Activated CD8-positive, alpha-beta T cell treated with anti-CD3 and anti-CD28 coated beads, Interleukin-2, amount 10 ng/mL, durations not matched to agents 7 days and 5 days (primary cell): ENCODE measurements at regions not wholly inside any gene's neighbourhood (a gene's known extent, or its start where the extent isn't known, plus 50 kb on each side); places are given as distances from the start of the nearest gene placed in this dataset.

Source experiments
- ATAC-seq: fragments of 150-1000 bp; cut with Tn5 transposase; one replicate; pipeline ENCODE4 v1.10.0; 2021; ENCODE audit warnings: moderate library complexity
- CTCF ChIA-PET: fragments of 350-600 bp; sonication (Branson Sonifier 250); formaldehyde crosslinking; loops from one replicate; lab custom pipeline; 2021; ENCODE audit warnings: antibody characterized with exemption; lab: Charles Lee
- POLR2A ChIA-PET: fragments of 350-600 bp; sonication (Branson Sonifier 250); formaldehyde crosslinking; loops from one replicate; lab custom pipeline; 2021; ENCODE audit warnings: antibody characterized with exemption; lab: Charles Lee
- DNase-seq: peaks from one replicate; pipeline ENCODE4 v3.0.0-alpha.2; 2020
- H3K27ac Mint-ChIP-seq: one replicate; pipeline ENCODE4 v1.8.0; 2021; ENCODE audit warnings: mild to moderate bottlenecking, mixed read lengths
- H3K27me3 Mint-ChIP-seq: one replicate; pipeline ENCODE4 v1.8.0; 2021; ENCODE audit warnings: low read depth, mixed read lengths
- H3K36me3 Mint-ChIP-seq: one replicate; pipeline ENCODE4 v1.8.0; 2021; ENCODE audit warnings: low read depth, mixed read lengths
- H3K4me1 Mint-ChIP-seq: one replicate; pipeline ENCODE4 v1.8.0; 2021; ENCODE audit warnings: low read depth, mixed read lengths
- H3K4me3 Mint-ChIP-seq: one replicate; pipeline ENCODE4 v1.8.0; 2021; ENCODE audit warnings: mild to moderate bottlenecking, mixed read lengths
- H3K9me3 Mint-ChIP-seq: one replicate; pipeline ENCODE4 v1.8.0; 2022; ENCODE audit warnings: mixed read lengths; ENCODE audit not compliant: insufficient read depth

DNA sequence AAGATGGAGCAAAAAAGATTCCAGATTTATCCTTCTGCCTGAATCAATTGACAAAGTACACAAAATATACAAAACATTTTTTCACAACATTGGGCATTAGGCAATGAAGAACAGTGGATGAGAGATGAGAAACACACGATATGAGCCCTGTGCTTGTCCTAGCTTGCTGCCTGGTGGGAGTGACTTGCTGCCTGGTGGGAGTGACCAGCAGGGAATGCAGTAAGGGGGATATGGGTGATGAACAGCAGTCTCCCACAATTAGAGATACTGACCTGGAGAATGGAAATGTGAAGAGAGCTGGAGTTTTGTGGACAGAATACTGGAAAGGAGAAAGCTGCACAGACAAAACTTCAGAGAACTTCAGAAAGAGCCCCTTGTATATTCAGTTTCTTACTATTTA is 629.4 kb upstream of the FRG1 start:
- peaks cover 6% of the 10 kb centered on the region for H3K9me3 Mint-ChIP-seq
- no peak overlapping the region for H3K4me3 Mint-ChIP-seq
- CTCF ChIA-PET: no interaction called here
- no peaks in the 10 kb centered on the region for H3K36me3 Mint-ChIP-seq
- DNase-seq (no peak), ATAC-seq (no peak)
- no peaks in the 10 kb centered on the region for H3K4me1 Mint-ChIP-seq
- no peak overlapping the region for H3K27ac Mint-ChIP-seq
- POLR2A ChIA-PET: no interaction called here
- no peaks in the 10 kb centered on the region for H3K27me3 Mint-ChIP-seq

DNA sequence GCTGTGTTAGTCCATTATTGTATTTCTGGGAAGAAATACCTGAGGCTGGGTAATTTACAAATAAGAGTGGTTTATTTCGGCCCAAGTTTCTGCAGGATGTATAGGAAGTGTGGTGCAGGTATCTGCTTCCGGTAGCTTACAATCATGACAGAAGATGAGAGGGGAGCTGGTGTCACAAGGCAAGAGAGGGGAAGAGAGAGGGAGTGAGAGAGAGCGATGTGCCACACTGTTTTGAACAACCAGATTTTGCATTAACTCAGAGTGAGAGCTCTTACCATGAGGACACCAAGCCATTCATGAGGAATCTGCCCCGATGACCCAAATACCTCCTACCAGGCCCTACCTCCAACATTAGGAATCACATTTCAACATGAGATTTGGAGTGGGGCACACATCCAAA is 627.6 kb upstream of the FRG1 start:
- Mint-ChIP-seq H3K27me3 (no peaks in the 10 kb centered on the region), H3K4me1 (no peaks in the 10 kb centered on the region), H3K27ac (no peak overlapping the region), H3K36me3 (no peaks in the 10 kb centered on the region), H3K4me3 (no peak overlapping the region), H3K9me3 (peaks cover 6% of the 10 kb centered on the region)
- DNase-seq: no peak
- no peak for ATAC-seq
- ChIA-PET POLR2A (no interaction called here), CTCF (no interaction called here)

DNA sequence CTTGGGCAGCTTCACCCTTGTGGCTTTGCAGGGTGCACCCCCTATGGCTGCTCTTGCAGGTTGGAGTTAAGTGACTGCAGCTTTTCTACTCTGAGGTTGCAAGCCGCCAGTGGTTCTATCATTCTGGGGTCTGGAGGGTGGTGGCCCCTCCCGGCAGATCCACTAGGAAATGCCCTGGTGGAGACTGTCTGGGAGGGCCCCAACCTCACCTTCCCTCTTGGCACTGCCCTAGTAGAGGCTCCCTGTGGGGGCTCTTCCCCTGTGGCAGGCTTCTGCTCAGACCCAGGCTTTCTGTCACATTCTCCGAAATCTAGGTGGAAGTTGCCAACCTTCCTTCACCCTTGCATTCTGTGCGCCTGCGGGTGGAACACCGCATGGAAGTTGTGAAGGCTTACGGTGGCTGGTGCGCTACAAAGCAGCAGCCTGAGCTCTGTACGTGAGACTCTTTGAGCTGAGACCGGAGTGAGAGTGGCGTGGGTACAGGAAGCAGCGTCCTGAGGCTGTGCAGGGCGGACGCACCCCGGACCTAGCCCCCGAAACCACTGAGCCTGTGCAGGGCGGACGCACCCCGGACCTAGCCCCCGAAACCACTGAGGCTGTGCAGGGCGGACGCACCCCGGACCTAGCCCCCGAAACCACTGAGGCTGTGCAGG is 626.7 kb upstream of the FRG1 start:
- Mint-ChIP-seq H3K27me3 (no peaks in the 10 kb centered on the region), H3K36me3 (no peaks in the 10 kb centered on the region), H3K4me3 (no peak overlapping the region), H3K27ac (no peak overlapping the region), H3K4me1 (no peaks in the 10 kb centered on the region), H3K9me3 (peaks cover 6% of the 10 kb centered on the region)
- CTCF ChIA-PET: no interaction called here
- POLR2A ChIA-PET: no interaction called here
- ATAC-seq (no peak), DNase-seq (no peak)

DNA sequence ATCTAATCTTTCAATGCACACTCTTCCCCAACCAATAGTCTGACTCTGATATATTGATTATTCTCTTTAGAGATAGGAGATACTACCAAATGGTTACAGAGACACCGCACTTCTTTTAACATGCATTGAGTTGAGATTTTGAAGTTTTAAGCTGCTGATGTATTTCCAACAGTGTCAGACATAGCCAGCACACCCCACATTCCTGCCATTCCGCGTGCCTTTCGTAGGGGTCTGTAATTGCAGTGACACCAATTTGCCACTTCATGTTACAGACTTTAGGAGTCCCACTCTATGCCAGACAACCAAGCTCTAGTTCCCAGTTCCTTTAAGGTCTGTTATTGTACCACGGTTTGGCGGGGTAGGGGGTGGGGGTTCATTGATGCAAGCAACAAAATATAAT is 618.2 kb upstream of the FRG1 start:
- Mint-ChIP-seq H3K9me3 (peaks cover 15% of the 10 kb centered on the region), H3K4me1 (no peaks in the 10 kb centered on the region), H3K4me3 (no peak overlapping the region), H3K27me3 (no peaks in the 10 kb centered on the region), H3K36me3 (no peaks in the 10 kb centered on the region), H3K27ac (no peak overlapping the region)
- DNase-seq (no peak), ATAC-seq (no peak)
- POLR2A ChIA-PET: no interaction called here
- CTCF ChIA-PET: no interaction called here

DNA sequence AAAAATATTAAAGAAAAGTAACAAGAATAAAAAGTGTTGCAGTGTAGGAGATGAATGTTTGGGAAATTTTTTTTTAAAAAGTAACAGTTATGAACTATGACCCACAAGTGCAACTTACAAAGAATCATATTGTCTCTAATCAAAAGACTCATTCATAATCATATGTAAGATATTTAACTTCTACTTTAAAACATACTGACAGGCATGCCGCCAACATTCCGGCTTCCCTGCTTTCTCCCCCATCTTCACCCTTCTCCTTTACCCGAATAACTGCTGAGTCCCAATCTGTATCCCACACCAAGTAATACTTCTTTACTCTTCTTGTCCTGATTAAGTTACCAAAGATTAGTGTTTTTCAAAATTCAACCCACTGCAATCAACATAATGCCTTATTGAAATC is 598.8 kb upstream of the FRG1 start:
- H3K27me3 Mint-ChIP-seq: no peaks in the 10 kb centered on the region
- no peak overlapping the region for H3K4me3 Mint-ChIP-seq
- H3K36me3 Mint-ChIP-seq: no peaks in the 10 kb centered on the region
- DNase-seq (no peak), ATAC-seq (no peak)
- H3K9me3 Mint-ChIP-seq: no peaks in the 10 kb centered on the region
- CTCF ChIA-PET: no interaction called here
- no peak overlapping the region for H3K27ac Mint-ChIP-seq
- POLR2A ChIA-PET: no interaction called here
- H3K4me1 Mint-ChIP-seq: no peaks in the 10 kb centered on the region

DNA sequence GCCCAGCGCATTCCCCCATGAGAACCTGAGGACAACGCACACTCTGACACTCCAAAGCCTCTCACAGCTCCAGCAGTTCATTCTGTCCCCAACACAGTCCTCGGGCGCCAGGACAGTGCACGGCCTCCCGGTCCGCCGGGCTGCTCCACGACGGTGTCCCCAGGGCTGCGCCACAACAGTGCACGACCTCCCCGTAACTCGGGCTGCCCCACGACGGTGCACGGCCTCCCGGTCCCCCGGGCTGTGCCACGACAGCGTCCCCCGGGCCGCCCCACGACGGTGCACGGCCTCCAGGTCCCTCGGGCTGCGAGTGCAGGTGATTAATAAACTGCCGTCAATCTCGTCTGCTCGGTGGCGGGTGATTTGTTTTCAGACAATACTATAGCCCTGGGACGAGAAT is 585.1 kb upstream of the FRG1 start:
- Mint-ChIP-seq H3K4me3 (no peak overlapping the region), H3K9me3 (peaks cover 6% of the 10 kb centered on the region), H3K27ac (no peak overlapping the region), H3K27me3 (no peaks in the 10 kb centered on the region), H3K4me1 (no peaks in the 10 kb centered on the region), H3K36me3 (no peaks in the 10 kb centered on the region)
- ChIA-PET POLR2A (no interaction called here), CTCF (no interaction called here)
- DNase-seq (no peak), ATAC-seq (no peak)

DNA sequence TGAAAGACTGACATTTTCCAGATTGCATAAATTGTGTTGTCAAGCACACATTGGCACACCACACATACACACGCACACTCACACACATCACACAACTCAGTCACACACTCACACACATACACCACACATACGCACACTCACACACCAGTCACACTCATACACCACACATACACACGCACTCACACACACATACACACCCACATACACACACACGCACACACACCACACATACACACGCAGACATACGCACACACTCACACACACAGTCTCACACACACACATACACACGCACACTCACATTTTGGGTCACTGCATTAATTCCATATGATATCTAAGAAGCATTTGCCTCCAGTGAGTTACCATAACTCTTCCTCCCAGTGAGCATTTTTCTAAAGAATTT is 578.3 kb upstream of the FRG1 start:
- H3K4me1 Mint-ChIP-seq: no peaks in the 10 kb centered on the region
- CTCF ChIA-PET: no interaction called here
- H3K9me3 Mint-ChIP-seq: no peaks in the 10 kb centered on the region
- H3K27ac Mint-ChIP-seq: no peak overlapping the region
- ATAC-seq (no peak), DNase-seq (no peak)
- H3K27me3 Mint-ChIP-seq: no peaks in the 10 kb centered on the region
- H3K36me3 Mint-ChIP-seq: no peaks in the 10 kb centered on the region
- H3K4me3 Mint-ChIP-seq: no peak overlapping the region
- POLR2A ChIA-PET: no interaction called here

DNA sequence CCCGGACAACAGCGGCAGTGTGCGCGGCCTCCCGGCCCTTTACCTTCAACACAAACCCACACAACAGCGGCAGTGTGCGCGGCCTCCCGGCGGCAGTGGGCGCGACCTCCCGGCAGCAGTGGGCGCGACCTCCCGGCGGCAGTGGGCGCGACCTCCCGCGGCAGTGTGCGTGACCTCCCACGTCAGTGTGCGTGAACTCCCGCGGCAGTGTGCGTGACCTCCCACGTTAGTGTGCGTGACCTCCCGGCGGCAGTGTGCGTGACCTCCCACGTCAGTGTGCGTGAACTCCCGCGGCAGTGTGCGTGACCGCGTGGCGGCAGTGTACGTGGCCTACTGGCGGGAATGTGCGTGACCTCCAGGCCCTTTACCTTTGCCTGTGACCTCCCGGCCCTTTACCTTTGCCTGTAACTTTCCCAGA is 576.6 kb upstream of the FRG1 start:
- no peaks in the 10 kb centered on the region for H3K36me3 Mint-ChIP-seq
- CTCF ChIA-PET: no interaction called here
- no peak for DNase-seq
- no peak for ATAC-seq
- H3K27me3 Mint-ChIP-seq: no peaks in the 10 kb centered on the region
- no peak overlapping the region for H3K27ac Mint-ChIP-seq
- POLR2A ChIA-PET: no interaction called here
- H3K9me3 Mint-ChIP-seq: no peaks in the 10 kb centered on the region
- no peaks in the 10 kb centered on the region for H3K4me1 Mint-ChIP-seq
- no peak overlapping the region for H3K4me3 Mint-ChIP-seq

DNA sequence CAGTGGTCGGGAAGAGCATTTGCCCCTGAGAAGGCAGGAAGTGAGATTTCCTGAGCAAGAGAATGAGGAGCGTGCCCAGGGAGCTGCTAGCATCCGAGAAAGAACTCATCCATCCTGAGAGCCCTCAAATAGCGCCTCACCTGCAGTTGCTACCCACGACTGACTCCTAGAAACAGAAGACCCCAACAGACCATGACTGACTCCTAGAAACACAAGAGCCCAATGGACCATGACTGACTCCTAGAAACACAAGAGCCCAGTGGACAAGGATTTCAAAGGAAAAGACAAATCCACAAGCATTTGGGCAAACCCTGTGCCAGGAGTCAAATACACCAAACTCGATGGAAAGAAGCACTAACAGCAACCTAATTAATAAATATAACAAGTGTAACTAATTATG is 575.2 kb upstream of the FRG1 start:
- Mint-ChIP-seq H3K27me3 (no peaks in the 10 kb centered on the region), H3K27ac (no peak overlapping the region), H3K4me3 (no peak overlapping the region), H3K4me1 (no peaks in the 10 kb centered on the region), H3K9me3 (no peaks in the 10 kb centered on the region), H3K36me3 (no peaks in the 10 kb centered on the region)
- DNase-seq: no peak
- CTCF ChIA-PET: no interaction called here
- POLR2A ChIA-PET: no interaction called here
- ATAC-seq: no peak

DNA sequence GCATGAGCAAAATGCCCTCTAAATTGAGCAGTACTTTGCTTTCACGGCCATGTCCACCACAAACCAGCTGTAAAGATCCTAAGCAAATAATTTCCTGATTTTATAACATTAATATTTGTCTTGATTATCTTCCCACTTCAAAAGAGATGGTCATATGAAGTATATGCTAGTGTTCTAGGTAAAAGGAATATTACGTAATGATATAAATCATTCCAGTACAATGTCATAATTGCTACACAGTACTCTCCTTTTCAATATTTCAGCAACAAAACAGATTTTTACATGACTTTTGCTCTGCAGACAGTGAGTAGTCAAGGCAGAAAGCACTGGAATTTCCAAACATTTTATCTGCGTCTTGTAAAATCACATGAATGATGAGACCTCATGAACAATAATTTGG is 572.8 kb upstream of the FRG1 start:
- ATAC-seq: no peak
- Mint-ChIP-seq H3K4me3 (no peak overlapping the region), H3K36me3 (no peaks in the 10 kb centered on the region), H3K27ac (no peak overlapping the region), H3K27me3 (no peaks in the 10 kb centered on the region), H3K4me1 (no peaks in the 10 kb centered on the region), H3K9me3 (peaks cover 3% of the 10 kb centered on the region)
- POLR2A ChIA-PET: no interaction called here
- CTCF ChIA-PET: no interaction called here
- no peak for DNase-seq

DNA sequence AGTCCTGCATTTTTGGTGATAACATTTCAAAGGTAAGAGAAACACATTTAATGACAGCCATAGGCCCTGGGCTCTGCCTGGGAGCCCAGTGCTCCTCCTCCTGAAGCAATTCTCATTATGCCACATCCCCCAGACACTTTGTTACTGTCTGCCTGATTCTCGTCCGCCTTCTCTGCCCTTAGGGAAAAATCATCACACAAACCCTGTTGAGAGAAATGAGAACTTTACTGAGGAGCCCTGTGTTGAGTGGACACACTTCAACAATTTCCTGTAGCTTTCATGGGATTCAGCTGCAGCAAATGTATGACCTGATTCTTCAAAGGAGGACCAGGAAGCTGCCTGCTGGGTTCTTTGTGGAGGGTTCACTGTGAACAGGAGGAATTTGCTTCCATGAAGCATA is 566.5 kb upstream of the FRG1 start:
- Mint-ChIP-seq H3K27ac (no peak overlapping the region), H3K27me3 (no peaks in the 10 kb centered on the region), H3K9me3 (peaks cover 18% of the 10 kb centered on the region), H3K4me1 (no peaks in the 10 kb centered on the region), H3K4me3 (no peak overlapping the region), H3K36me3 (no peaks in the 10 kb centered on the region)
- CTCF ChIA-PET: no interaction called here
- ATAC-seq (no peak), DNase-seq (no peak)
- POLR2A ChIA-PET: no interaction called here

DNA sequence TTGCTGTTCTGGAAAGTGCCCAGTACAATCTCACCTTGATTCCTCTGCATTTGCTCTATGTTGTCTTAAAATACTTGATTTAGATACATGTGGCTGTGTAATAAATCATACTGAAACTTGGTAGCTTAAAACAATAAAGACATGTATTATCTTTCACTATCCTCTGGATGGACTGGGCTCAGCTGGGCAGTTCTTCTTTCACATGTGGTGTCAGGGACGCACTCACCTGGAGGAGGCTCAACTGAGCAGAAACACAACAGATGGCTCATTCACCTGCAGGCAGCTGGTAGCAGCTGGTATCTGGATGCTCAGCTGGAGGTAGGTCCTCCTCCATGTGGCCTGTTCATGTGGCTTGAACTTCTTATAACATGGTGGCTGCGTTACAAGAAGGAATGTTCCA is 563.8 kb upstream of the FRG1 start:
- Mint-ChIP-seq H3K9me3 (peaks cover 15% of the 10 kb centered on the region), H3K27me3 (no peaks in the 10 kb centered on the region), H3K4me1 (no peaks in the 10 kb centered on the region), H3K36me3 (no peaks in the 10 kb centered on the region), H3K27ac (no peak overlapping the region), H3K4me3 (no peak overlapping the region)
- ATAC-seq (no peak), DNase-seq (no peak)
- ChIA-PET POLR2A (no interaction called here), CTCF (no interaction called here)

DNA sequence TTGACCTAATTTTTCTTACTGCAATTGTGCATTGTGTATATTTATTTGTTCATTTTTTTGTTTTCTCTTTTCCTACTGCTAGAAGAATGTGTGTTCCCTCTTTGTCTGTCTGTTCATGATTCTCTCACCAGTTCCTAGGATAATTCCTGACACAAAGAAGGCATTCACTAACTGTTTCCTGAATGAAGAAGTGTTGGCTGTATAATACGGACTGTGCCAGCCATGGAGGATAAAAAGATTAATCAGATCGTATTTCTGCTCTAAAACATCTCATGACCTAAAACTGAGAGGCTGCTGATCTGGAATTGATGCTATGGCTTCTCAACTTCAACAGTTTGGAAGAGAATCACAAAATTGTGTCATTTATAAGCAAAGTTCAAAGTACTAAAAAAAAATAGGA is 563.1 kb upstream of the FRG1 start:
- ATAC-seq (no peak), DNase-seq (no peak)
- Mint-ChIP-seq H3K27me3 (no peaks in the 10 kb centered on the region), H3K36me3 (no peaks in the 10 kb centered on the region), H3K4me3 (no peak overlapping the region), H3K27ac (no peak overlapping the region), H3K9me3 (peaks cover 15% of the 10 kb centered on the region), H3K4me1 (no peaks in the 10 kb centered on the region)
- POLR2A ChIA-PET: no interaction called here
- CTCF ChIA-PET: no interaction called here
